Panc1 (cell line): ENCODE measurements at regions not wholly inside any gene's neighbourhood (a gene's known extent, or its start where the extent isn't known, plus 50 kb on each side); places are given as distances from the start of the nearest gene placed in this dataset.

Source experiments
- POLR2AphosphoS5 ChIP-seq: IDR thresholded peaks from 2 replicates; pipeline ENCODE4 v1.6.1; 2012; ENCODE audit warnings: mild to moderate bottlenecking, low read depth, low read length, moderate library complexity
- SIN3A ChIP-seq: IDR thresholded peaks from 2 replicates; pipeline ENCODE4 v1.6.1; 2012; ENCODE audit warnings: low read depth, mild to moderate bottlenecking, low read length, moderate library complexity, borderline replicate concordance; ENCODE audit not compliant: insufficient read depth
- TCF7L2 ChIP-seq: IDR thresholded peaks from 2 replicates; pipeline ENCODE4 v1.6.1; 2011; ENCODE audit warnings: mild to moderate bottlenecking, low read depth, low read length, inconsistent platforms
- TF ChIP-seq, protein P1 (sequence below): fragments of 450-650 bp; IDR thresholded peaks from 2 replicates; pipeline ENCODE4 v1.5.1; 2017; ENCODE audit warnings: mild to moderate bottlenecking

DNA sequence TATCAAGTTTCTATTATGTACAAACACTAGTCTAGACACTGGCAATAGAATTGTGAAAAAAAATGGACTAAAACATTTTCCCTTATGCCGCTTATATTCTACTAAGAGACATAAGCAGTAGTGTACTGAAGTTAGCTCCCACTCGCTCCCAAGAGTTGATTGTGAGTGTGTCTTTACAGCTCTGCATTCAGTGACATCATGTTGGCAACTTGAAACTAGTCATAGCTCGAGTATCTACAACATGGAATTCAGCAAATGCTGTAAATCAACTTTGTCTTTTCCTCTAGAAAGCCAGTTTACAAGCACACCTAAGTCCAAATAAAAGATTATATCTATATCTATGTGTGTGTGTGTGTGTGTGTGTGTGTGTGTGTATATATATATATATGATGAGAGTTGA lies 58.8 kb upstream of the MAGI2 start:
- TF ChIP-seq, protein P1, sequence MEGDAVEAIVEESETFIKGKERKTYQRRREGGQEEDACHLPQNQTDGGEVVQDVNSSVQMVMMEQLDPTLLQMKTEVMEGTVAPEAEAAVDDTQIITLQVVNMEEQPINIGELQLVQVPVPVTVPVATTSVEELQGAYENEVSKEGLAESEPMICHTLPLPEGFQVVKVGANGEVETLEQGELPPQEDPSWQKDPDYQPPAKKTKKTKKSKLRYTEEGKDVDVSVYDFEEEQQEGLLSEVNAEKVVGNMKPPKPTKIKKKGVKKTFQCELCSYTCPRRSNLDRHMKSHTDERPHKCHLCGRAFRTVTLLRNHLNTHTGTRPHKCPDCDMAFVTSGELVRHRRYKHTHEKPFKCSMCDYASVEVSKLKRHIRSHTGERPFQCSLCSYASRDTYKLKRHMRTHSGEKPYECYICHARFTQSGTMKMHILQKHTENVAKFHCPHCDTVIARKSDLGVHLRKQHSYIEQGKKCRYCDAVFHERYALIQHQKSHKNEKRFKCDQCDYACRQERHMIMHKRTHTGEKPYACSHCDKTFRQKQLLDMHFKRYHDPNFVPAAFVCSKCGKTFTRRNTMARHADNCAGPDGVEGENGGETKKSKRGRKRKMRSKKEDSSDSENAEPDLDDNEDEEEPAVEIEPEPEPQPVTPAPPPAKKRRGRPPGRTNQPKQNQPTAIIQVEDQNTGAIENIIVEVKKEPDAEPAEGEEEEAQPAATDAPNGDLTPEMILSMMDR, result no peak
- TF ChIP-seq SIN3A, result no peak
- TF ChIP-seq POLR2AphosphoS5, result no peak
- TF ChIP-seq TCF7L2, result no peak
